NCI-H524 treated with DMSO at 0.1 percent for 48 hours (cell line): ENCODE measurements at regions not wholly inside any gene's neighbourhood (a gene's known extent, or its start where the extent isn't known, plus 50 kb on each side); places are given as distances from the start of the nearest gene placed in this dataset.

Experiments used
- DNase-seq: peaks from one replicate; lab custom pipeline; 2025; lab: John Stamatoyannopoulos, UW

DNA sequence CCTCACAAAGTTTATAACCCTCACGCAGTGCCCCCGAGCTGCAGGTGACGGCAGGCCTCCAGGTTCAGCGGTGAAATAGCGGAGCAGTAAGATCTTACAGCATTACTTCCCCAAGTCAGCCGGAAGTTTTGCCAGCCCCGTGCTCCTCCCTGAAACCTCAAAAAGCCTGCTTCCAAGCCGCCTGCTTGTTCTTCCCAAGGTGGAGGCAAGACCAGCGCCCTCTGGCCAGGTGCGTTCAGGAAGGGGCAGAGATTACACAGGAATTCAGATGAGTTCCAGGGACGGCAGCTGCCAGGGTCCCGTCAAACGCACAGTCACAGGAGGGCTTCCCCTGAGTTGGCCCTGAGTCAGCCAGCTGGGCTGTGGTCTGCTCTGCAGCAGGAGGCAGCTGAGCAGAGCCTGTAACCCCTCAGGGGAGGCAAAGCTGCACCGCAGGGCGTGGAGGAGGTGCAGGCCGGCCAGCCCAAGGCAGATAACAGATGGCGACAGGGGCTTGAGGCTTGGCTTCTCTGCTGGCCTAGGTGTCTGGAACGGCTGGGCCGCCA lies 124.1 kb upstream of the RPS6KA2 start:
- DNase-seq: peak; percentile 86

DNA sequence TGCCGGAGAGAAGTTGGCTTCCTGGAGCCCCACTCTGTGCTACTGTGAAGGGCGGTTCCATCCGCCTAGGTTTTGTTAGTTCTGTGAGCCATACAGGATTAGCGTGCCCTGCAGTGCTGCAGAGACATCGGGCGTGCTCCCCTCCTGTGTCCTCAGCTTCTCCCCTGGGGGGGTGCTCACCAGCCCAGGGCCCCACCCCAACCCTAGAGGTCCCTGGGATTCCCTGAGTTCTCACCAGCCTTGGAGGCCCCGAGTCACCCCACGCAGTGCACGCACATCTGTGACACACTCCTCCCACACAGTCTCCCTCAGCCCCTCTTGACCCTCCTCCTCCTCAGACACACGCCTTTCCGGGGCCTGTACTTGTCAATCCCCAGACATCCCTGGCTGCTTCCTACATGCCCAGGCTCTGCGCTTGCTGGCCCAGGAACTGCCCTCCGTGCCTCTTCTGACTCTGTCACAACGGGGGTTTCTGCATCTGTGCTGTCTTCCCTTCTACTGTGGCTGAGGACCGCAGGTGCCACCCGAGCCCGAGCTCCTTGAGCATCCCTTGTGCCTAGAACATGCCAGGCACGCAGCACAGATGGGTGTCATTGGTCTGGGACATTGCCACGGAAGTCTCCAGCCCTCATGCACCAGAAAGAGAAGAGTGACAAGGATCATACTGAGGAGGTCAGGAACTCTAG lies 123.2 kb upstream of the RPS6KA2 start:
- no peak for DNase-seq

DNA sequence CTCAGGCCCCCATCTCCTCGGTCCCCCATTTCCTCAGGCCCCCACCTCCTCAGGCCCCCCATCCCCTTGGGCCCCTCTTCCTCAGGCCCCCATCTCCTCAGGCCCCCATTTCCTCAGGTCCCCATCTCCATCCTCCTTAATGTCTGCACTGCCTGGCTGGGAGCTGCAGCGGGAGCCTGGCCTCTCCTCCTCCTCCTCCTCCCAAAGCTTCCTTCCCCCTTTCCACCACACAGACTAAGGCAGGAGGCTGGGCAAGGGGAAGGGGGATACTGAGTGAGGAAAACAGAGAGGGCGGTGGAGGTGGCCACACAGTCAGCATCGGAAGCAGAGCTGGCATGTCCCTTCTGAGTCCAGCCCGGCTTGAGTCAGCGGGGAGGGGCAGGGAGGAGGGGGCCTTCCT lies 122.6 kb upstream of the RPS6KA2 start:
- no peak for DNase-seq

DNA sequence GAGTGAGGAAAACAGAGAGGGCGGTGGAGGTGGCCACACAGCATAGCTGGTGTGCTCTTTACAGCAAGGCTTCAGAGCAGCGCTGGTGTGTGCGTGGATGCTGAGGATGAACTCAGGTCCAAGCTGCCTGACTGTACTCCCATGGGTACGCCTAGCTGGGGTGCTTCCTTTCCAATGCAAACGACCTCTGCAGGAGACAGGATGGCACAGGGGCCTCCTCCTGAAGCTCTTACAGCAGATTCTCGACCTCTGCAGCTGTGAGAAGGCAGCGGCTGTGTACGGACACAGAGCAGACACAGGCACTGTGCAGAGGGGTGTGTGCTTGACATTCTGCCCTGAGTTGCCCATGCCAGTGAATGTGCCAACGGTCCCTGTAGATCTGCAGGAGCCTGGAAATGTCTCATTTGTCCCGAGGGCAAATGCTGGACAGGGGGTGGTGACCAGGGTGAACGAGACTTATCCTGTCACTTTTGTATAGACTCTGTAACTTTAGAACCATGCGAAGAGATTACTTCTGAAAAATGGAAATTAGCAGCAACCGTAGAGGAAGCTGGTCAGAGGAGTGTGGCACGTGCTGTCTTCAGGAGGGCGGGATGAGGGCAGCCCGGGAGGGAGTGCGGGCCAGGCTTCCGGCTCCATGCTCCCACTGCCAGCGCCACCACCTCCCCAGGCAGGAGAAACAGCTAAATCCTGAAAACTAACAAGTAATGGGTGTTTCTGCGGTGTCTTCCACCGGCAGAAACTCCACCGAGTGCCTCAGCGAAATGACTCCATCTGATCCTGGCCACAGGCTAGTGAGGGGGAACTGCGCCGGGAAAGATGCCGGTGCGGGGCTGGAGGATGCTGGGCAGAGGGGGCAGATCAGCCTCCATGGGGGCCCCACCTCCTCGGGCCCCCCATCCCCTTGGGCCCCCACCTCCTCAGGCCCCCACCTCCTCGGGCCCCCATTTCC lies 120.9 kb upstream of the RPS6KA2 start:
- DNase-seq: no peak

DNA sequence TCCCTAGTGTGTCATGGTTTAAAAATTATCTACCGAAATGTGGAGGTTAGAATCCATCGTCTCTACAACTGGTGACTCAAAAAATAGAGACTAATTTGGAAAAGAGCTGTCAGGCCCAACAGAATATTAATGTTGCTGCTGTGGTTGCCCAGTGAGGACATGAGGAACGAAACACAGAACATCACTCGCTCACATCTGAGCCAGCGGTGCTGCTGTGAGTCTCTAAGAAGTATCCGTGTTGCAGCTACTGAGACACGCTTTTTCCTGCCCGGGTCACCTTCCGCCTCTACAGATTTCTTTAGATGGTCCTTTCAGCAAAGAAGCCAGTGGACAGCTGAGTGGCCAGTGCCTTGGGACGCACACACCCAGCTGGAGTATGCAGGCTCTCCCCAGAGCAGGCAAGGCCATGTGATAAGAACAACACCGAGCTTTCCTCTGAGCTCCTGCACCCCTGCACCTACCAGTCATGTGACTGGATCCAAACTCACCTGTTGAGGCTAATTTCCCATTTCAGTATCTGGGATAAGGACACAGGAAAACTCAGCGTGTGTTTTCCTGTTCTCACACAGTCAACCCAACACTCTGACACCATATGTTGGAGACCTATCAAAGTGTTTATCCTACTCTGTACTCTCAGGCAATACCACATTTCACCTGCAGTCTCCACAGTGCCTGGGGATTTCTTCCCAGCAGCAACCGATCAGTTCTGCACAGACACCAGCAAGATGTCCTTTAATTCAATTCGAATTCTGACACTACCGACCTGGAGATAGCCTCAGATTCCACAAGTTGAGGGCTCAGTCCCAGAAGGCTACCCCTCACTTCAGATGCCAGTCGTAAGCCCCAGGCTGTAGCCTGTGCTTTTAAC lies 119.0 kb upstream of the RPS6KA2 start:
- DNase-seq: no peak

DNA sequence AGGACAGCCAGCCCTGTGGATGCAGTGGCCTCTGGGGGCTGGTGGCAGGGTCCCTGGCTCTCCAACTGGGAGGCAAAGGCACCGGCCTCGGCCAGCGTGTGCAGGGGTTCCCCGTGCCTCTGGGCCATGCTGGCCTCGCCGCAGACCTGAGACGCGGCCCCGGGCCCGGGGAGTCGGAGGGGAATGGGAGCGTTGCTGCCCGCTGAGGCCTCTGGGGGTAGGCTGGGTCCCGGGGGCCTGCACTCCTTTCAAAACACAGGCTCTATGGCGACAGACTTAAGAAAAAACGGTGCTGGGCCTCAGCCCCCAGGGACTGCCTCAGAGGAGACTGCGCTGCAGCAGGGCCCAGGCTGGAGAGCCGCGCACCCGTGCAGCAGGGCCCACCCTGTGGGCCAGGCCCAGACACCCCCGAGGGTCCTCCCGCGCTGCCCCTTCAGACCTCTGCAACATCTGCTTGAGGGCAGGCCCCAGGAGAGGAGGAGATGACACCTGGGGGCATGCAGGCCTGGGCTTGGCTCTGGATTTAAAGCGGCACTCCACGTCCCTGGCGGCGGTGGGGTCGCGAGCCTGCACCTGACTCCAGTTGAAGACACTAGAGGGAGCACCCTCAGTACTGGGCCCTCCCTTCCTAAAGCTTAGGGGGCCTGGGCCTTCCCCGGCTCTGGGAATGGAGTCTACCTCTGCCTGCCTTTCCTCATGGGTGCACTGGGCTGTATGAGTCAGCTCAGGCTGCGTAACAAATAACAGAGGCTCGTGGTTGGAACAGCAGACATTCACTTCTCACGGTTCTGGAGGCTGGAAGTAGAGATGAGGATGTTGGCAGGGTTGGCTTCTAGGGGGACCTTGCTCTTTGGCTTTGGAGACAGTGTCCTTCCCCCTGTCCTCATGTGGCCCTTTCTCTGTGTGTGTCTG lies 117.4 kb upstream of the RPS6KA2 start:
- no peak for DNase-seq

DNA sequence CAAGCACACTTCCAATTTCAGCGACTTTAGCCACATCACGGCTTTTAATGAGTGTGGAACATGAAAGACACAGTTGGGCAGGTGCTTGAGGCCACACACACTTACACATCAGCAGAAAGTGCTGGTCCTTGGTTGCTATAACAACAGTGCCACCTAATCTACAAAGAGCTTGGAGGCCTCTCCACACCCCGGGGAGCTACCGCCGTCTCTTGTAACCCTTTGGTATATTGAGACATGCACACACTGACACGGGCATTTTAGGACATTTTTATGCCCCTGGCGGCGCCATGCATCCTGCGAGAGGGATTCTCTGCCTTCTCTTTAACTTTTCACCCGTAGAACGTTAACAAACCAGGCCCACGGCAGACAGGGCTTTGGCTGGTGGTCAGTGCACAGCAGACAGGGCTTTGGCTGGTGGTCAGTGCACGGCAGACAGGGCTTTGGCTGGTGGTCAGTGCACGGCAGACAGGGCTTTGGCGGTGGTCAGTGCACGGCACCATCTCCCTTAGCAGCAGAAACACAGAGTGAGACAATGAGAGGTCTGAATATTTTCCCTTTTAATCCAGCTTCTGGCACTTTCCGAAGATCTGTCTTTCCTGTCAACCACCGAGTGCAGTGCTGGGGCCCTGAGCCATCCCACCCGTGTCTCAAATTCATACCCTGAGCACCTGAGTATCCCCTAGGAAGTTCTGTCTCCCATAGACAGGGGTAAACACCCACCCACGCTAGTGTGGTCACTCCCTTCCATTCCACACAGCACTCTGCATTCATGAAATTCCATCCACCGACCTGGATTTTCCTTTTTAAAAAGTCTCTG lies 116.6 kb upstream of the RPS6KA2 start:
- no peak for DNase-seq

DNA sequence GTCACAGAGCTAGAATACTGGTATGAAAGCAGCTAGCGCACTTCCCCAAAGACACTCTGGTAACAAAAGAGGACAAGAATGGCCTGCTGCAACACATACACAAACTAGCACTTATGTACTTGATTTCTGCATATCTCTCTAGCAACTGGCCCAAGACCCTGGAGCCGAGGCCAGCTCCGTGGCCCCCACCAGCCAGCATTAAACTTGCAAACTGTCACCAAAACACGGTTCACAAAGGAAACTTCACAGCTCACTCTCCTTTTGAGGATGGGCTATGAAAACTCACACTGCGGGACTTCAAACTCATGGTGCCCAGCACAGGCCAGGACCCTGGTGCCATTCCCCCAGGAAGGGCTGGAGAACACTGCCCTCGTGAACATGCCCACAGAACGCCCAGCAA lies 115.9 kb upstream of the RPS6KA2 start:
- DNase-seq: no peak

DNA sequence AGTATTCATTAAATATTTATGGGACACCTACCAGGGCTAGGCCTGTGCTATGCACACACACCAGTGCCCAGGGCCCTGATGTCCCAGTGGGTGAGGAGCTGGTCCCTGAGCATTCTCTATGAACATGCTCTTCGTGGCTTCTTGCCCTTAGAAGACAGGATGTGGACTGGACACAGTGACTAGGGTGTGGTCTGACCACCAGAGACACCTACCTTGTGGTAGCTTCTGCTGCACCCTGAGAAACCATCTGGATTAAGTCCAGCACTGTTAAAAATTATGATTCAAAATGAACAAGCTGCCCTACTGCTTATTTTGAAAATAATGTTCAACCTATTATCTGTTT lies 112.9 kb upstream of the RPS6KA2 start:
- DNase-seq: no peak

DNA sequence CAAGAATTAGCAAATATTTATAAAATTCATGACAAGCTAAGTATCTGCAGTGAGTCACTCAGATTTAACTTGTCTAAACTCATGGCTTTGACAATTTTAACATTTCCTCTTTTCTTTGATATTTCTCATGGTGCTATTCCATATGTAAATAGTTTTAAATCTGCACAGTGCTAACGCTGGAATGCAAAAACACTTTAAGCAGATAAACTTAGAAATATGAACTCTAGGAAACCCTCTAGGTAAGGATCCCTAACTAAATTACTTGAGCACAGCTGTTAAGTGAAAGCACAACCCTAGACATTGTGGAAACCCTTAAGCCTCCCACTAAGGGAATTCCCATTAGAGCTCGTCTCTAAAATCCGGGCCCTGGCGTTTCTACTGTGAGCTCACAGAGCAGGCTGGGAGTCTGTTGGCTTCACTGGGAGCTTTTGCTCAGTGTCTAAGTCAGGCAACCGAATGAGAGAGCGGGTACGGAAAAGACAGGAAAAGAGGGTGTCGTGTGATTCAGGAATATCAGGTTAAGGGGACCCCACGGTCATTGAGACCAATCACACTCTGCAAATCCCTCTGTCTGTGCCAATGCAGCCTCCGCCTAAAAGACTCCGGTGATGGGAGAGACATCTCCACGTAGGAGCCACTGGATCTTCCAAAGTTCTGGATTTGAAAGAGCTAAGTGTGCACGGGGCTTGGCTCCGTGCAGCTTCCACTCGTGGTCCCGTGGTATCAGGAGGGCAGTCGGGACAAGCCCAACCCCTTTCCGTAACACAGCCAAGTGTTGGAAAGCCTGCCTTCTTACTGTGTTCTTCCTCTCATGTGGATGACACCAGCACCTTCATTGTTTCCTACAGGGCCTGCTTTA lies 112.3 kb upstream of the RPS6KA2 start:
- no peak for DNase-seq

DNA sequence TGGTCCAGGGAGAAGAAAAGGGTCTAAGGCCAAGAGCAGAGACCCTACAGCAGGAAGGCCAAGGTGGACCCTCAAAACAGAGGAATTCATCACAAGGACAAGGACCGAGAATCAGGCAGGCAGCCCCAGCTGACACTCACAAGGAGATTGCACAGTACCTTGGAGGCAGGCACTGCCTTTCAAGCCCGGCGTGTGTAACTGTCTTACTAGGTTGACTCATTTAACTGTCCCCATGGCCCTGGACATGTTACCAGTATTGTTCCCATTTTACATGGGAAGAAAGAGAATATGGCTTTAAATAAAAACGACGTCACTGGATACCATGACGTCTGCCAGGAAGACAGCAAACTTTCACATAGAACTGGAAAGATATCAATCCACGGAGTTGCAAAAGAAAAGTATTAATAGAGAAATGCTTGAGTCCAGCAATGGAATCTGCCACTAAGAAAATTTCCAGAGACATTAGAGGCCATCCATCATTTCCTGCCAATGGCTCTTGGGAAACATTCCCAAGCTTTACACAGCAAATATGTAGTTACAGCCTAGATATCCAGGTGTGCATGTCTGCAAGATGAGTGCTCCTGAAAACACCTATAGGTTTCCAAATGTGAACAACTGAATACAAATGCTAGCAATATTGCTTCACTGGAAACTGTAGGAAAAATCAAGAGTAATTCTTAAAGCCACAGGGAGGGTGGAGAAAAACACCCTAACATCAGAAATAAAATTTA lies 111.5 kb upstream of the RPS6KA2 start:
- DNase-seq: no peak

DNA sequence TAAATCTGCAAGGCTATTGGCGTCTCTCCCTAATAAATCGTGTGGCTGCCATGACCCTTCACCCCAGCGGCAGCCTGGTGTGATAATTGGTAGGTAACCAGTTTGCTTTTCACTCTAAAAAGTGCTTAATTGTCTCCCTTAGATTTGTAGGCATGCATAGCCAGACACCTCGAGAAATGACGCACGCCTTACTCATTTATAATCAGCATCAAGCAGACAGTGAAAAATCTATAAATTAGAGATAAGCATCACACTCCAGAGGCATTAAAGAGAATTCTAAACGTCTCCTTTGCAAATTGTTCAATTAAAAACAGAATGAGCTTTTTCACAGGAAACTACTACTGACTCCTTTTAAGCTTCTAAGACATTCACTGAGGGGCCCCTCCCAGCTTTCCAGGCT lies 110.2 kb upstream of the RPS6KA2 start:
- no peak for DNase-seq

DNA sequence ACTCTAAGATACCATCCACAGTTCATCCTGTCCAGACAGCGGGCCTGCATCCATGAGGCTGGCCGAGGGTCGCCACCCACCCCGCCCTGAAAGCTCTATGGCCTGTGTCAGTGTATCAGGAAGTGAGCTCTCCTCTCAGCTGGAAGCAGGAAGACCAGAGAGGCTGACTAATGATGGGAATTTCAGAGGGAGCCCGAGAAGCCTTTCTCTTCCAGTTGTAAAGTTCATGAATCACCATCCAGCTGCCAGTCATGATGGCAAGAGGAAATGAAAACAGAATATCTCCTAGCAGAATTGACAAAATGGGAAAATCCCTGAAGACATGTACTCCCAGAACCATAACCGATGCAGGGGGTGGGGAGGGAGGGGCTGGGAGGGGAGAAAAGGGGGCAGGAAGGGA lies 109.6 kb upstream of the RPS6KA2 start:
- DNase-seq: no peak

DNA sequence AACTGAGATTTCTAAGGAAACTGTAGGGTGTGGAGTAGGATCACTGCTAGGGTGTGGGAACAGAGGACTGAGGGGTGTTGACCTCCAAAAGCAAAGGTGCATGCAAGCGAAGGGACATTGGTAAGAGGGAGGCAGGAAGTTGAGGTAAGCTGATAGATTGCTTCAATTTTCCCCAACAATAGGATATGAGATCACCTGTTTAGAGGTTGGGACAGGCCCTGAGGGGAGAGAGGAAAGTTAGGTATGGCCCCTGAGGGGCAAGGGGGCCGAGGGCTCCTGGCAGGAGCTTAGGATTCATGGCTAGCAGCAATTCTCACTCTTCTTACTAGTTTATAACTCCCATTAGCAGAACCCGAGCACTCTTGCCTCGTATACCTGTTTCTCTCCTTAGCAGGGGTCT lies 106.8 kb upstream of the RPS6KA2 start:
- DNase-seq: no peak

DNA sequence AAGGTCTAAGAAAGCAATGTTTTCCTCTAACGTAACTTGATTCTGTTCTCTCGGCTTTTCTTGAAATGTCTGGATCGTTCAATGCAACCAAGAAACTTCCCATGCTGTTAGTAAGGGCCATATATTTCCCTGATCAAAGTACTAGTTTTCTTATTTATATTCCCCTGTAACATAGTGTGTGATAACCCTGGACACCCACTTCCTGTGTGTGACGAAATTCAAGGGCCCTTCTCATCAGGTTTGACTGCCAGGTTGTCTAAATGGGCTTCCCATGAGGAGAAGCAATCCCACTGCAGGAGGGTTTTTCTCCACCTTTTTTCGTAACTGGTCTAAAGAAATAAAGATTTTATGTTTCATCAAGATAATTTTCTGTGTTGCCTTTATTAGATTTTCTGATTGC lies 102.6 kb upstream of the RPS6KA2 start:
- no peak for DNase-seq

DNA sequence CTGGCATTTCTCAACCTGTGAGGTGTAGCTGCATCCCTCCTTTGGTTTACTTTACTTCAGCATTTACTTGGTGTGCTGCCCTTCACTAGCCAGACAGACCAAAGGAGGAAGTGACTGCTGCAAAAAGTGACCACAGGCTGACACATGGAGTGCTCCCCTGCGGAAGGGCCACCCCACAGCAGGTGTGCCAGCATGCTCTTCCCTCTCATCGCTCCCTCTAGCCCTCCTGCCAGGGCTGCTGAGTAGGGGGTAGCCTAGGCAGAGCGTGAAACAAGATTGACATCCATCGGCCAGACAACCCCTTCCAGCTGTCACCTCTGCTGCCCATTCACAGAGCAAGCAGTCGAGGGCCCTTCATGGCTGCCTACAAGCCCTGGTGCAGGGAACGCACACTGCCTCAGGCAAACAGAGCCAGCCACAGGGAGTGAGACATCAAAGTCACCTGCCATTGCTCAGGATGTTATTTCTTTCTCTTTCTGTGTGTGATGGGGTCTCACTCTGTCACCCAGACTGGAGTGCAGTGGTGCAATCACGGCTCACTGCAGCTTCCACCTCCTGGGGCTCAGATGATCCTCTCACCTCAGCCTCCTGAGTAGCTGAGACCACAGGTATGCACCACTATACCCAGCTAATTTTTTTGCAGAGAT lies 102.0 kb upstream of the RPS6KA2 start:
- DNase-seq: no peak

DNA sequence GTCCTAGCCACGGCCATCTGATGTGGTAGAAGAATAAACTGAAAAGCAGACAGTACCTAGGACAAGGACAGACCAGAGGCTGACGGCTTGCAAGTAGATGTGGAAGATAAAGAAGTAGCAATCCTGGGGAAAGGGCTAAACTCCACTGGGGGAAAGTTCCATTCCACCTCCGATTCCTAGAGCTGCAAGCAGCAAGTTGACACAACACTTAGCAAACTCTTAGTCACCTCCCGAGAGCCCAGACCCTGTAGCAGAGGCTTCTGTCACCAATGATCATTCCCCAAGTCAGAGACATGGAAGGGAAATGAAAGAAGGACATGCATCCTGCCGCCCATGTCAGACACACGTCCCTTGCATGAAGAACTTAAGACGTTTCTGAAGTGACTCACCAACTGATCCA lies 99.2 kb upstream of the RPS6KA2 start:
- DNase-seq: no peak

DNA sequence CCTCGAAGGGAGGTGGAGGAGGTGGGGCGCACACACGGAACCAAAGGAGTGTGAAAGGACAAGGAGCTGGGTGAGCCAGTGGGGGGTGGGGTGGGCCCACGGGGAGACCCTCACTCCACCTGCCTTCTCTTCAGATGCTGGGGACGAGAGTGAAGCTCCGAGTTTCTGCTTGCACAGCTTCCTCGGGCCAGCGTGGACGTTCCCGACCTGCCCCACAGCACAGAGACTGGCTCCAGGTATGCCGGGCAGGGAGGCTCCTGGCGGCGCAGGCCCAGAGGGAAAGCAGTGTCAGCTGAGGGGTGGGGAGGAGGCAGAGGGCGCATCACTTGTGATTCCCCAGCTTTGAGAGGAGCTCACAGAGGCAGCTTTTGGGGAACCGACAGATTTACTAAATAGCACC lies 98.5 kb upstream of the RPS6KA2 start:
- DNase-seq: no peak
